Lung (tissue), 11 donors: ENCODE measurements at regions not wholly inside any gene's neighbourhood (a gene's known extent, or its start where the extent isn't known, plus 50 kb on each side); places are given as distances from the start of the nearest gene placed in this dataset.

ENCODE experiments used
- ATAC-seq: fragments of 200-7000 bp; cut with Tn5 transposase; one replicate; pipeline ENCODE4 v1.9.1; 2020; ENCODE audit warnings: moderate number of reproducible peaks; ENCODE audit not compliant: insufficient read depth, low FRiP score
- DNase-seq, 3 donors: peaks; one replicate each; pipeline ENCODE4 v3.0.0-alpha.2; 2013 to 2017
- H3K27ac ChIP-seq, 2 donors: one replicate each; pipeline ENCODE4 v1.5.1; 2013; ENCODE audit warnings: mild to moderate bottlenecking in 2 of 2, moderate library complexity in 2 of 2, control low read depth in 1 of 2, inconsistent platforms in 1 of 2, low read depth in 1 of 2, low read length in 1 of 2
- H3K27me3 ChIP-seq, 3 donors: one replicate each; pipeline ENCODE4 v1.5.1; 2013; ENCODE audit warnings: low read length in 2 of 3; ENCODE audit not compliant: control insufficient read depth in 3 of 3, insufficient read depth in 3 of 3
- H3K36me3 ChIP-seq, 4 donors: one replicate each; pipeline ENCODE4 v1.5.1; 2013; ENCODE audit warnings: low read length in 4 of 4, mild to moderate bottlenecking in 1 of 4, moderate library complexity in 1 of 4; ENCODE audit not compliant: control insufficient read depth in 4 of 4, insufficient read depth in 4 of 4
- H3K4me1 ChIP-seq, 5 donors: one replicate each; pipeline ENCODE4 v1.5.1; 2013; ENCODE audit warnings: low read length in 5 of 5, mild to moderate bottlenecking in 2 of 5, moderate library complexity in 1 of 5; ENCODE audit not compliant: control insufficient read depth in 5 of 5, insufficient read depth in 5 of 5
- H3K4me3 ChIP-seq: one replicate; pipeline ENCODE4 v1.5.1; 2013; ENCODE audit warnings: mild to moderate bottlenecking, control low read depth, moderate library complexity
- H3K9ac ChIP-seq, 2 donors: one replicate each; pipeline ENCODE4 v1.5.1; 2013; ENCODE audit warnings: low read length in 2 of 2, control low read depth in 1 of 2; ENCODE audit not compliant: insufficient read depth in 1 of 2
- H3K9me3 ChIP-seq, 4 donors: one replicate each; pipeline ENCODE4 v1.5.1; 2013; ENCODE audit warnings: low read length in 3 of 4, mild to moderate bottlenecking in 1 of 4, moderate library complexity in 1 of 4; ENCODE audit not compliant: control insufficient read depth in 4 of 4, insufficient read depth in 3 of 4
- CTCF ChIP-seq: IDR thresholded peaks from 2 replicates; pipeline ENCODE4 v1.5.1; 2012; ENCODE audit warnings: mild to moderate bottlenecking; ENCODE audit errors: control extremely low read depth, extremely low read depth
- WGBS, 2 donors: extraction: QIAGEN DNeasy Blood & Tissue Kit; methylation state at CpG; one replicate each; pipeline ENCODE4 v1.1.7; 2013; 5-methylcytosine and 5-hydroxymethylcytosine counted together
- donor health status: control.
- donor health status: control.
- donor health status: Bipolar disorder and iron deficiency.
- donor health status: healthy.
- donor health status: DM: yes; HTN: yes; CAD: no.

GRCh38 chr2:145329971-145330370, 810.1 kb upstream of the ZEB2 start:
- Histone ChIP-seq H3K4me3 (no peak overlapping the region), H3K9ac (no peak overlapping the region), H3K4me1 (no peaks in the 10 kb centered on the region), H3K27me3 (no peaks in the 10 kb centered on the region), H3K9me3 (no peaks in the 10 kb centered on the region), H3K27ac (no peak overlapping the region), H3K36me3 (no peaks in the 10 kb centered on the region)
- 89 to 95% methylated on average over 1 of the region's 1 CpG for WGBS, 2 donors
- DNase-seq (no peak), ATAC-seq (no peak)
- TF ChIP-seq CTCF, result no peak

DNA sequence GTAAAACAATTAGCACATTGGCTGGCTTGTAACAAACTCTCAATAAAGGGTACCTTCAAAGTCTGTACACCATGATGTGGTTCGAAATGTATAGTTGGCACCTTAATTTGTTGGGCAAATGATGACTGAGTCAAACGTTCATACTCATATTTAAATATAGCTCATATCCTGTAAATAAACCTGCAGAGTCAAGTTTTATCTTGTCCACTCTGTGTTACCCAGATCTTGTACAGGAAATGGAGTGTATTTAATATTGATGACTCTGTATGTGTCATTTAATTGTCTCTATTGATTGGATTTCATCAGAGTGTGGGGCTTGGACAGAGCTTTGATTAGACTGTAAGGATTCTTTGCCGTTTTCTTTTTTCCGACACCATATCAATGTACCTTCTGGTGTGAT, 805.6 kb upstream of the ZEB2 start:
- Histone ChIP-seq H3K27me3 (no peaks in the 10 kb centered on the region), H3K9ac (no peak overlapping the region), H3K36me3 (no peaks in the 10 kb centered on the region), H3K4me1 (no peaks in the 10 kb centered on the region), H3K4me3 (no peak overlapping the region), H3K9me3 (no peaks in the 10 kb centered on the region), H3K27ac (no peak overlapping the region)
- ATAC-seq (no peak), DNase-seq (no peak)
- no peak for TF ChIP-seq CTCF
- WGBS, 2 donors, result 80 to 83% methylated on average over 4 of the region's 4 CpGs

DNA sequence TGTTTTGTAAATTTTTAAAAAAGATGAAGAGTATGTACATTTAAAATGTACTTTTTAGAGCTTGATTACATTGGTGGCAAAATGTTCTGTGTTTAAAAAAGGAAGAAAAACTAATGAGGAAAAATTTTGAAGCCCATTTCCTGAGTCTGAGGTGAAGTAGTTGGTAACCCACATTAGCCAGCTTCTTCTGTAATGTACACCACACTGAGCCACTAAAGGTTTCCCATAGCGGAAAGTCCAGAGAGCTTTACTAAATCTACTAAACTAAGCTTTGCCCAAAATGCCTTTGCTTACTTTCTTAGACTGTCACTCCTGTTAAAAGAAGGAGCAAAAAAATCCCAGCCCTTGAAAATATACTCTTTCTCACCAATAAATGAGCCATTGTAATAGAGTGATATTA, 804.8 kb upstream of the ZEB2 start:
- Histone ChIP-seq H3K36me3 (no peaks in the 10 kb centered on the region), H3K27ac (no peak overlapping the region), H3K4me1 (no peaks in the 10 kb centered on the region), H3K9me3 (no peaks in the 10 kb centered on the region), H3K27me3 (no peaks in the 10 kb centered on the region), H3K4me3 (no peak overlapping the region), H3K9ac (no peak overlapping the region)
- no peak for TF ChIP-seq CTCF
- WGBS, 2 donors, result 57 to 73% methylated on average over 1 of the region's 1 CpG
- DNase-seq, result no peak
- no peak for ATAC-seq

GRCh38 chr2:145323512-145323911, 803.6 kb upstream of the ZEB2 start:
- DNase-seq (no peak), ATAC-seq (no peak)
- H3K4me3 ChIP-seq, result no peak overlapping the region
- no peaks in the 10 kb centered on the region for H3K4me1 ChIP-seq
- no peaks in the 10 kb centered on the region for H3K9me3 ChIP-seq
- H3K27ac ChIP-seq, result no peak overlapping the region
- TF ChIP-seq CTCF, result no peak
- H3K27me3 ChIP-seq, result no peaks in the 10 kb centered on the region
- no peak overlapping the region for H3K9ac ChIP-seq
- no peaks in the 10 kb centered on the region for H3K36me3 ChIP-seq
- 45 to 47% methylated on average over 2 of the region's 2 CpGs for WGBS, 2 donors
